ENCODE measurements at regions not wholly inside any gene's neighbourhood (a gene's known extent, or its start where the extent isn't known, plus 50 kb on each side); places are given as distances from the start of the nearest gene placed in this dataset.
"Not testable (repeated sequence)": the region's sequence is repeated elsewhere in the genome, so short reads cannot be mapped to it uniquely, and the experiment has no call there.

GRCh38 chr2:145587922-145588321, 1068.0 kb upstream of the ZEB2 start:
- no peak for DNase-seq

- no peak for DNase-seq
Measured at GRCh38 chr2:145584353-145584752, 1064.4 kb upstream of the ZEB2 start.

- no peak for DNase-seq
Measured at GRCh38 chr2:145573608-145574007, 1053.7 kb upstream of the ZEB2 start.

GRCh38 chr2:145572238-145572637, 1052.3 kb upstream of the ZEB2 start:
- no peak for DNase-seq

GRCh38 chr2:145569108-145569507, 1049.2 kb upstream of the ZEB2 start:
- DNase-seq = no peak

- DNase-seq = no peak
Measured at GRCh38 chr2:145563741-145564615, 1044.1 kb upstream of the ZEB2 start.

- DNase-seq = no peak
Measured at GRCh38 chr2:145561152-145561551, 1041.2 kb upstream of the ZEB2 start.

GRCh38 chr2:145558617-145559350, 1038.9 kb upstream of the ZEB2 start:
- DNase-seq = no peak

- no peak for DNase-seq
Measured at GRCh38 chr2:145555360-145555759, 1035.4 kb upstream of the ZEB2 start.

- DNase-seq = no peak
Measured at GRCh38 chr2:145551686-145552085, 1031.8 kb upstream of the ZEB2 start.

- DNase-seq = no peak
Measured at GRCh38 chr2:145548479-145548878, 1028.6 kb upstream of the ZEB2 start.

- no peak for DNase-seq
Measured at GRCh38 chr2:145547620-145548019, 1027.7 kb upstream of the ZEB2 start.

GRCh38 chr2:145546091-145546490, 1026.2 kb upstream of the ZEB2 start:
- DNase-seq = no peak

GRCh38 chr2:145543856-145544255, 1023.9 kb upstream of the ZEB2 start:
- DNase-seq = no peak

GRCh38 chr2:145543155-145543554, 1023.2 kb upstream of the ZEB2 start:
- DNase-seq = no peak

- DNase-seq = no peak
Measured at GRCh38 chr2:145541028-145541427, 1021.1 kb upstream of the ZEB2 start.

- DNase-seq = no peak
Measured at GRCh38 chr2:145538661-145539350, 1018.9 kb upstream of the ZEB2 start.

- DNase-seq = no peak
Measured at GRCh38 chr2:145530653-145531052, 1010.7 kb upstream of the ZEB2 start.

GRCh38 chr2:145524836-145525235, 1004.9 kb upstream of the ZEB2 start:
- DNase-seq = no peak

- DNase-seq = no peak
Measured at GRCh38 chr2:145524303-145524702, 1004.4 kb upstream of the ZEB2 start.

- not testable (repeated sequence) for DNase-seq
Measured at GRCh38 chr2:145519254-145519653, 999.3 kb upstream of the ZEB2 start.

- no peak for DNase-seq
Measured at GRCh38 chr2:145511946-145512345, 992.0 kb upstream of the ZEB2 start.

GRCh38 chr2:145503511-145503910, 983.6 kb upstream of the ZEB2 start:
- no peak for DNase-seq

- no peak for DNase-seq
Measured at GRCh38 chr2:145501920-145502319, 982.0 kb upstream of the ZEB2 start.

Data from activated T-cell treated with anti-CD3 and anti-CD28 coated beads, Interleukin-2, amount 50 U/mL, for 1 hour (primary cell).